ENCODE measurements at regions not wholly inside any gene's neighbourhood (a gene's known extent, or its start where the extent isn't known, plus 50 kb on each side); places are given as distances from the start of the nearest gene placed in this dataset.
"Not testable (repeated sequence)": the region's sequence is repeated elsewhere in the genome, so short reads cannot be mapped to it uniquely, and the experiment has no call there.

DNA sequence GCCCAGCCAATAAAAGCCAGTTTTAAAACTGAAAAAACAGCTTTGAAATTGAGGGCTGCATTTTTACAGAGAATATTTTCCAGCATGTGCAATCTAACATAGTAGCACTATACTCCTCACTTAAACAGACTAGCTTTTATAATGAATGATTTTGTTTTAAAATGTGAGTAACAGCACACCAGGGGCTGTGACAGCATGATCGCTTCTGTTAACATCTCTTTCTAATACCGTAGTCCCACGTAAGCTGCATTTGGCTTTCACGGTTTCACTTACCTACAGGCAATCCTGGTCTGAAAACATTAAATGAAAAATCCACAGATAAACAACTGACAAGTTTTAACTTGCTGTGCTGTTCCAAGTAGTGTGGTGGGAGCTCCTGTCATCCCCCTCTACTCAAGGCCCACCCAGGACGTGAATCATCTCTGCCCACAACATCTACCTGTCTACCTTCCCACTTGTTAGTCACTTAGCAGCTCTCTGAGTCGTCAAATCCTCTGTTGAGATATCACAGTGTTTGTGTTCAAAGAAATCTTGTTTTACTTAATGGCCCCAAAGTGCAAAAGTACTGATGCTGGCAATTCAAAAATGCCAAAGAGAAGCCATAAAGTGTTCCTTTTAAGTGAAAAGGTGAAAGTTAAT, 74.0 kb upstream of the THOC3 start:
- H3K4me1 ChIP-seq (replicated peaks; ENCODE audit: insufficient read depth); H3K27ac ChIP-seq; intact Hi-C loops (cut with micrococcal nuclease; ENCODE audit: unreplicated experiment); CTCF ChIA-PET; H4K20me1 ChIP-seq (ENCODE audit: insufficient read depth); H2AFZ ChIP-seq; H3K79me2 ChIP-seq (ENCODE audit: low read depth); H3K36me3 ChIP-seq (ENCODE audit: low read depth); H3K9me3 ChIP-seq (ENCODE audit: insufficient read depth, low read depth); BruUV-seq (replicated peaks); DNase-seq; H3K9me2 ChIP-seq (ENCODE audit: insufficient read depth); H3K4me3 ChIP-seq; POLR2A ChIA-PET (ENCODE audit: unreplicated experiment); H3K4me2 ChIP-seq; H3F3A ChIP-seq (ENCODE audit: insufficient read depth, low read depth): not testable (repeated sequence)
- peaks cover 22% of the 10 kb centered on the region for H3K27me3 ChIP-seq (ENCODE audit: insufficient read depth, low read depth)

DNA sequence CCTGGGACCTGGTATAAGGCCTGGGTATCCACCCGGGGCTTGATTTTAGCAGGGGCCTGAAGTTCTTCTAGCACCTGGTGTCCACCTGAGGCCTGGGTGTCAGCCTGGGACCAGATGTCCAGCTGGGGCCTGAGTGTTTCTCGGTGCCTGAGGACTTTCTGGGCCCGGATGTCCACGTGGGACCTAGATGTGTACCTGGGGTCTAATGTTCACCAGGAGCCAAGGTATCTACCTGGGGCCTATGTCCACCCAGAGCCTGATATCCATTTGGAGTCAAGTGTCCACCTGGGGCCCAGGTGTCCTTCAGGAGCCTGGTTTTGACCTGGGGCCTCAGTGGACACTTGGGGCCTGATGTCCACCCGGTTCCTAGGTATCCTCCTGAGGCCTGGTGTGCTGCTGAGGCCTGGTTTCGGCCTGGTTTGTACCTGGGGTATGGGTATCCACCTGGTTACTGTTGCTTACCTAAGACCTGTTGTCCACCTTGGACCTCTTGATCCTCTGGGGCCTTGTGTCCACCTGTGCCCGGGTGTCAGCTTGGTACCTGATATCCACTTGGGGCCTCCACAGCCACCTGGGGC, 75.2 kb upstream of the THOC3 start:
- H3K4me1 ChIP-seq (replicated peaks; ENCODE audit: insufficient read depth); H3F3A ChIP-seq (ENCODE audit: insufficient read depth, low read depth); H2AFZ ChIP-seq; intact Hi-C loops (cut with micrococcal nuclease; ENCODE audit: unreplicated experiment); CTCF ChIA-PET; H3K9me3 ChIP-seq (ENCODE audit: insufficient read depth, low read depth); DNase-seq; H3K36me3 ChIP-seq (ENCODE audit: low read depth); H3K9me2 ChIP-seq (ENCODE audit: insufficient read depth); BruUV-seq (replicated peaks); H3K27ac ChIP-seq; H3K79me2 ChIP-seq (ENCODE audit: low read depth); H3K4me3 ChIP-seq; POLR2A ChIA-PET (ENCODE audit: unreplicated experiment); H4K20me1 ChIP-seq (ENCODE audit: insufficient read depth); H3K4me2 ChIP-seq: not testable (repeated sequence)
- peaks cover 12% of the 10 kb centered on the region for H3K27me3 ChIP-seq (ENCODE audit: insufficient read depth, low read depth)

DNA sequence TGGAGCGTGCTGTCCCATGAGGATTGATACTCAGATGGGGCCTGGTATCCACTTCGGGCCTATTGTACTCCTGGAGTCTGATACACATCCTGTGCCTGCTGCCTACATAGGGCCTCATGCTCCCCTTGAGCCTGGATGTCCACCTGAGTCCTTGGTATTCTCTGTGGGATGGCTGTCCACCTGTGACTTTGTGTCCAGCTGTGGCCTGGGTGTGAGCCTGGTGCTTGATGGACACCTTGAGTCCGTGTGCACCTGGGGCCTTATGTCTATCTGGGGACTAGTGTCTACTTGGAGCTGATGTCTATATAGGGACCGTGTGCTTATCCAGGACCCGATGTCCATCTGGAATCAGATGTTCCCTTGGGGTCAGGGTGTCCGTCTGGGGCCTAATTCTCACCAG, 75.9 kb upstream of the THOC3 start:
- H4K20me1 ChIP-seq (ENCODE audit: insufficient read depth); DNase-seq; H3K9me2 ChIP-seq (ENCODE audit: insufficient read depth); H3F3A ChIP-seq (ENCODE audit: insufficient read depth, low read depth); H3K4me3 ChIP-seq; H3K4me1 ChIP-seq (replicated peaks; ENCODE audit: insufficient read depth); H3K36me3 ChIP-seq (ENCODE audit: low read depth); H3K79me2 ChIP-seq (ENCODE audit: low read depth); H2AFZ ChIP-seq; H3K27me3 ChIP-seq (ENCODE audit: insufficient read depth, low read depth); BruUV-seq (replicated peaks); intact Hi-C loops (cut with micrococcal nuclease; ENCODE audit: unreplicated experiment); H3K4me2 ChIP-seq; H3K27ac ChIP-seq; CTCF ChIA-PET; H3K9me3 ChIP-seq (ENCODE audit: insufficient read depth, low read depth); POLR2A ChIA-PET (ENCODE audit: unreplicated experiment): not testable (repeated sequence)

DNA sequence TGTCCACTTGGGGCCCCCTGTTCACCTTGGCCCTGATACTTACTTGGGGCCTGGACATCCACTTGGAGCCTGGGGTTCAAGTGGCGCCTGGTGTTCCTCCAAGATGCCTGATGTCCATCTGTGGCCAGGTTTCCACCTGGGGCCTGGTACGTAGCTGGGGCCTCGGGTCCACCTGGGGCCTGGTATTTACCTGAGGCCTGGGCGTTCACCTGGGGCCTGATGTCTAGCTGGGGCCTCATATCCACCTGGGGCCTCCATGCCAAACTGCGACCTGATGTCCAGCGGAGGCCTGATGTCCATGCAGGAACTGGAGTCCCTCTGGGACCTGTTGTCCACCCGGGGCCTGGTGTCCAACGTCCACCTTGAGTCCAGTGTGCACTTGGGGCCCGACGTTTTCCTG, 76.3 kb upstream of the THOC3 start:
- H3K27me3 ChIP-seq (ENCODE audit: insufficient read depth, low read depth); H3K9me3 ChIP-seq (ENCODE audit: insufficient read depth, low read depth); POLR2A ChIA-PET (ENCODE audit: unreplicated experiment); H3K9me2 ChIP-seq (ENCODE audit: insufficient read depth); H3K4me3 ChIP-seq; H3K27ac ChIP-seq; H3K36me3 ChIP-seq (ENCODE audit: low read depth); CTCF ChIA-PET; H3K4me2 ChIP-seq; H3K79me2 ChIP-seq (ENCODE audit: low read depth); H3K4me1 ChIP-seq (replicated peaks; ENCODE audit: insufficient read depth); H2AFZ ChIP-seq; H3F3A ChIP-seq (ENCODE audit: insufficient read depth, low read depth); DNase-seq; intact Hi-C loops (cut with micrococcal nuclease; ENCODE audit: unreplicated experiment); BruUV-seq (replicated peaks); H4K20me1 ChIP-seq (ENCODE audit: insufficient read depth): not testable (repeated sequence)

DNA sequence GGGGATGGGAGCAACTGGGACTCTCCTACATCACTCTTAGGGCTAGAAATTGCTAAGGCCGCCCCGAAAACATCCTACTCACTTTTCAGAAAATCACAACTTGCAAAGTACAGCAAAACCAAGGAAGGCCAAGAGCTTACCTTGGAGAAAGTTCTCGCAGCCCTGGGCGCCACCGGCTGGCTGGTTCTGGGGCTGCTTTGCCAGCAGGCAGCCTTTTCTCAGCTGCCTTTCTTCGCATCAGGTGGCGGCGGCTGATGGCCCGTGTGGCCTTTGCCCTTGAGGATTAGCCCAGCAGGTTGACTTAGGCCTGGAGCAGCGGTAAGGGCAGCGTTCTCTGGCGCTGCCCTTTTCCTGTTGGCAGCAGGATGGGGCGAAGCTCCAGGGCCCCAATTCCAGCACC, 77.3 kb upstream of the THOC3 start:
- H3K27me3 ChIP-seq (ENCODE audit: insufficient read depth, low read depth); H4K20me1 ChIP-seq (ENCODE audit: insufficient read depth); H3K79me2 ChIP-seq (ENCODE audit: low read depth); H2AFZ ChIP-seq; DNase-seq; H3K9me3 ChIP-seq (ENCODE audit: insufficient read depth, low read depth); POLR2A ChIA-PET (ENCODE audit: unreplicated experiment); intact Hi-C loops (cut with micrococcal nuclease; ENCODE audit: unreplicated experiment); CTCF ChIA-PET; H3F3A ChIP-seq (ENCODE audit: insufficient read depth, low read depth); H3K4me2 ChIP-seq; H3K36me3 ChIP-seq (ENCODE audit: low read depth); H3K4me3 ChIP-seq; H3K9me2 ChIP-seq (ENCODE audit: insufficient read depth); H3K4me1 ChIP-seq (replicated peaks; ENCODE audit: insufficient read depth); BruUV-seq (replicated peaks); H3K27ac ChIP-seq: not testable (repeated sequence)

DNA sequence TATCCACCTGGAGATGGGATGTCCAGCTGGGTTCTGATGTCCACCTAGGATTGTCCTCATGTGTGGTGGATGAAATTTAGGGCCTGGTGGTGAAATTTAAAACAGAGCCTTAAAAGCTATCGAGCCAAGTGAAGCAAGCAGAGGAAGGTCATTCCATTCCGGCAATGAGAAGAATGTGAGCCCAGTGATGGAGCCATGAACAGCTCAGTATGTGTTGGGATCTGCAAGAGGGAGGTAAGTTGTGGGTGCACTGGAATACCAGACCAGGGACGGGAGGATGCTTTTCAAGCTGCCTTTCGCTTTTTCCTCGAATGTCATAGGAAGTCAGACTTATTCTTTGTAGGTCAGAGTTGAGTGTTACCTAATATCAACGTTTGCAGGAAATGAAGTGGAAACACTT, 80.6 kb upstream of the THOC3 start:
- H3K27me3 ChIP-seq (ENCODE audit: insufficient read depth, low read depth); DNase-seq; CTCF ChIA-PET; H3K9me3 ChIP-seq (ENCODE audit: insufficient read depth, low read depth); H3K4me3 ChIP-seq; H3K27ac ChIP-seq; H3K79me2 ChIP-seq (ENCODE audit: low read depth); H3F3A ChIP-seq (ENCODE audit: insufficient read depth, low read depth); intact Hi-C loops (cut with micrococcal nuclease; ENCODE audit: unreplicated experiment); POLR2A ChIA-PET (ENCODE audit: unreplicated experiment); BruUV-seq (replicated peaks); H3K9me2 ChIP-seq (ENCODE audit: insufficient read depth); H3K4me2 ChIP-seq; H4K20me1 ChIP-seq (ENCODE audit: insufficient read depth); H3K36me3 ChIP-seq (ENCODE audit: low read depth); H2AFZ ChIP-seq; H3K4me1 ChIP-seq (replicated peaks; ENCODE audit: insufficient read depth): not testable (repeated sequence)

DNA sequence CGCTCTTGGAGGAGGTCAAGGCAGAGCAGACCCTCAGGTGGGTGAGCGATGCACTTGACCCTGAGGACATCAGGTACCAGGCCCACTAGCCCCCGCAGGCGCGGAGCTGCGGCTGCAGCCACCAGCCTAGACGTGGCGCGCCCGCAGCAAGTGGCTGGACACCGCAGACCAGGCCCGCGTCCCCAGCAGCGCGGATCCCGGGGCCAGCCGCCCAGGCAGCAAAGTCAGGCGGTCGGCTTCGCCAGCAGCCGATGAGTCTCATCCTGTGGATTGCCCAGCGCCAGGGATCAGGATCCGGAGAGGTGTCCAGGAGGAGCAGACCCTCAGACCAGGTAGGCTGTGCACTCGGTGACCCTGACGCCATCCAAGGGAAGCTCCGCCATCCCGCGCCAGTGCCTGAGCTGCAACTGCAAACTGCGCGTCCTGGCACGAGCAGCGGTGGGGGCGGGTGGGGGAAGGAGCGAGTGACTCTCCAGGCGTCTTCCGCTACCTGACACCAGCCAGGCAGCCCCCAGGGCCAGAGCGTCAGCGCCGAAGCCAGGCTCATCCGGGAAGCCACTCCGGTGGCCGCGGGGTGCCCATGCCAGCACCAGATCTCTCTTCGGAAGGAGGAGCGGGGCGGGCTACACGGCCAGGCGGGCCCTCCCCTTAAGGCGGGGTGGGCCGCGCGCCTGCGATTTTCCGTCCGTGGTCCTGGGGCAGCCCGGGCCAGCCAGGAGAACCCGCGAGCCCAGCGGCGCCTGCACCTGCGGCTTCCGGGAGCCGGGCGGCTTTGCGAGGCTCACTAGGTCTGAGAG, 92.6 kb upstream of the THOC3 start:
- H3K27ac ChIP-seq; H3K27me3 ChIP-seq (ENCODE audit: insufficient read depth, low read depth); POLR2A ChIA-PET (ENCODE audit: unreplicated experiment); H3K4me3 ChIP-seq; H3K79me2 ChIP-seq (ENCODE audit: low read depth); H3K9me2 ChIP-seq (ENCODE audit: insufficient read depth); DNase-seq; H4K20me1 ChIP-seq (ENCODE audit: insufficient read depth); H3F3A ChIP-seq (ENCODE audit: insufficient read depth, low read depth); H3K36me3 ChIP-seq (ENCODE audit: low read depth); H3K9me3 ChIP-seq (ENCODE audit: insufficient read depth, low read depth); H3K4me2 ChIP-seq; H2AFZ ChIP-seq; BruUV-seq (replicated peaks); H3K4me1 ChIP-seq (replicated peaks; ENCODE audit: insufficient read depth); intact Hi-C loops (cut with micrococcal nuclease; ENCODE audit: unreplicated experiment); CTCF ChIA-PET: not testable (repeated sequence)

All from PC-9 (cell line).